HG03045 (cell line): ENCODE measurements at regions not wholly inside any gene's neighbourhood (a gene's known extent, or its start where the extent isn't known, plus 50 kb on each side); places are given as distances from the start of the nearest gene placed in this dataset.
A peak's percentile ranks its signal among the peaks of the same experiment; 100 is the strongest.

Source experiments
- ATAC-seq: cut with Tn5 transposase; IDR thresholded peaks from one replicate; pipeline ENCODE4 v1.9.1; 2021; ENCODE audit warnings: mild to moderate bottlenecking, moderate library complexity; ENCODE audit not compliant: unreplicated experiment

DNA sequence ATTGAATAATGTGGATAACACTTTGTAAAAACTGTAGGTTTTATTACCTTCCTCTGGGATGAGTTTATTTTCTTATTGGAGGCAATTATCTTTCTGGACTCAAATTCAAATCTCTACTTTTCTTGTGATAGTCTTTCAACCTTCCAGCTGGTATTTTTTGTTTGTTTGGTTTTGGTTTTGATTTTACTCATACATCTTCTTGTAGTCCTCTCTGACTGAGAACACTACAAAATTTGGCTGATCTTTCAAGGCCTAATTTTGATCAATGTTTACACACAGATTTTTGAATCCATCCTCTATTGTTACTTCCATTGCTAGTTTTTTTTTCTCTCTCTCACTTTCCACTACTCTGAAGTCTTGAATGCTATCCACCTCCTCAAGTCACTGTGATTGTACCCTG, 303.8 kb upstream of the NECTIN3 start:
- ATAC-seq, result peak; percentile 81

- ATAC-seq, result no peak
Observed at GRCh38 chr3:110773413-110773954, 298.1 kb upstream of the NECTIN3 start.

DNA sequence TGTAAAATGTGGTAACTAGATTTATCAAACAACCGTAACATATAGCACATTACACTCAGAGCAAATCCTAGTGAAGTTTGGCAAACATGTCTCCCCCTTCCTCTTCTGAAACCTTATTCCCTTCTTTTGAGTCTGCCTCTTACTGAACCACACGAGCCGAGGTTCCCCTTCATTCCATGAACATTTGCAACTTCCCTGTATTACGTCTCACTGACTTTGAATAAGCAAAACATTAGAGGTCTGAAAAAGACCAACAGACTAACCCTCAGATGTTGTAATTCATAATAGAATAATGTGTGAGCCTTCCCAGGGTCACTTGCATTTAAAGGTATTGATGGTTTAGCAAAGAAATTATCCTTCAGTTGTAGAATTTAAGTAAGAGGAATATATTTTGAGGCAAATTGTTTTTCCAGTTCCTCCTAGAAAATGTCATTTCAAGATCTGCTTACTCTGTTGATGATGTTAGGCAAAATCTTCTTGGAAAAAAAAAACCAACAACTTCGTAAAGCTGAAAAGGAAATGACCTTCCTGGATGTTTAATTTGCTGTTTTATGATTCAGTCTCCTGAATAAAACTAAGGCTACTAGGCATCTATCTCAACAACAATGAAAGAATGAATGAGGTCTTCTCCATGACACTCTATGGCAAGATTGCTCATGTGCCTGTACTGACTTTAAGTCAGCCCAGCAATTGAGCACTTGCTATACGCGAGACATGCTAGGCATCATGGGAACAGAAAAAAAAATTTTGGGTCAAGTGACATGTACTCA, 296.9 kb upstream of the NECTIN3 start:
- no peak for ATAC-seq

DNA sequence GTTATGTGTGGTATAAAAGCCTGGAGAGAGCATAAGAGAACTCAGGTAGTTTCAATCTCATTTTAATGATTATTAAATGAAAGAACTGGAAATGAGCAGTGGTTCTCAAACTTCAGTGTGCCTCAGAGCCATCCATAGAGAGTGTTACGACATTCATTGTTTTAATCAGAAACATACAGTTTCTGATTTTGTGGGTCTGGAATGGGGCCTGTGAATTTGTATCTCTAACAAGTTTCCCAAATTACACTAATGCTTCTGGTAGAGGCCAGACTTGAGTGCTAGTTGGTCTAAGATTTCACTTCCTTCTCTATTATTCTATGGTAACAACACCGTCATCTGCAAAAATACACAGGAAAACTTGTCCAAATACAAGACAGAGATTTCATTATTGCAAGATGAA, 292.0 kb upstream of the NECTIN3 start:
- no peak for ATAC-seq

DNA sequence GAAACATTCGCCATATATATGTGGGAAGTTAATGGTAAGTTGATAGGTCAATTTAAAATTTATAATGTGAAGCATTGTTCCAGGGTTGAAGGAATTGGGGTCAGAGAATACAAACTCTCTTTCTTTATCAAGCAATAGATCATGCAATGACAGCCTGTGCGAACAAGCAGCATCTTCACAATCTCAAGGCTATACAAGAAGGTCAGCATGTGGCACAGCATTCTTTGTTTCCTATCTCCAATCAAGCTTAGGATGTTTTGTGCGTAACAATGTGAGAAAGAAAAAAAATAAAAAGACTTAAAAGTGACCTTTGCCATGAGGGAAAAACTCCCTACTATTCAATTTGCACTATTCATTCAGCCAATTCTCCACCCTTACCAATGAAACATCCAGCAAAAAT, 288.1 kb upstream of the NECTIN3 start:
- no peak for ATAC-seq

DNA sequence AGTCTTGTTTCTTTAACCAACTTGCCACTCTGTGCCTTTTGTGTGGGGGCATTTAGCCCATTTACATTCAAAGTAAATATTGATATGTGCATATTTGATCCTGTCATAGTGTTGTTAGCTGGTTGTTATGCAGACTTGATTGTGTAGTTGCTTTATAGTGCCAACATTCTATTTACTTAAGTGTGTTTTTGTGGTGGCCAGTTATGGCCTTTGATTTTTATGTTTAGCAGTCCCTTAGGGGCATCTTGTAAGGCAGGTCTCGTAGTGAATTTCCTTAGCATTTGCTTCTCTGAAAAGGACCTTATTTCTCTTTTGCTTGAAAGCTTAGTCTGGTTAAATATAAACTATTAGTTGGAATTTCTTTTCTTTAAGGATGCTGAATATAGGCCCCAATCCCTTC, 282.8 kb upstream of the NECTIN3 start:
- ATAC-seq, result no peak

DNA sequence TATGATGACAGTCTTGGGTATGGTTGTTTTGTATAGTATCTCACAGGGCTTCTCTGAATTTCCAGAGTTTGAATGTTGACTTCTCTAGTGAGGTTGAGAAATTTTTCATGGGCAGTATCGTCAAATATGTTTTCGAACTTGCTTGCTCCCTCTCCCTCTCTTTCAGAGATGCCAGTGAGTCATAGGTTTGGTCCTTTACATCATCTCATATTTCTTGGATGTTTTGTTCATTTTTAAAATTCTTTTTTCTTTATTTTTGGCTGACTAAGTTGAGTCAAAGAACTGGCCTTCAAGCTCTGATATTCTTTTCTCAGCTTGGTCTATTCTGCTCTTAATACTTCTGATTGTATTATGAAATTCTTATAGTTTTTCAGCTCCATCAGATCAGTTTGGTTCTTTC, 282.3 kb upstream of the NECTIN3 start:
- no peak for ATAC-seq

DNA sequence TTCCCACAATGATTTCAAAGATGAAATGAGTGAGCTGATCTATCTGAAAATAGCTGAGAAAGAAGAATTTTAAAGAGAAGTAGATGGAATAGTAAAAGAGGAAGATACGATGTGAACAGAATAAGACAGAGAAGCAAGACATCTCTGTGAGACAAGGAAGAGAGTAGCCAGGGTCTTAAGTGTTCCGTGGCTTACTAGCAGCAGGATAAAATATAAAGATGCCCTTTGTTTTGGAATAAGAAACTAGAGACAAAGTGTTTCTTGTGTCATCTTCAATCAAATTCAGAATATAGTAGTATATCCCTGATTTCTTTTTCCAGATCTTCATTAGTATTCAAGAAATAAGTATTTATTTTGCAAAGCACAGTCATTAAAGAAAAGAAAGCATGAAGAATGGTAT, 281.0 kb upstream of the NECTIN3 start:
- no peak for ATAC-seq

- no peak for ATAC-seq
Observed at GRCh38 chr3:110791995-110792686, 279.5 kb upstream of the NECTIN3 start.

GRCh38 chr3:110793611-110794010, 278.0 kb upstream of the NECTIN3 start:
- ATAC-seq, result no peak

GRCh38 chr3:110795163-110795562, 276.5 kb upstream of the NECTIN3 start:
- ATAC-seq, result no peak

- ATAC-seq, result no peak
Observed at GRCh38 chr3:110799271-110799670, 272.3 kb upstream of the NECTIN3 start.

GRCh38 chr3:110804856-110805255, 266.8 kb upstream of the NECTIN3 start:
- ATAC-seq, result no peak

DNA sequence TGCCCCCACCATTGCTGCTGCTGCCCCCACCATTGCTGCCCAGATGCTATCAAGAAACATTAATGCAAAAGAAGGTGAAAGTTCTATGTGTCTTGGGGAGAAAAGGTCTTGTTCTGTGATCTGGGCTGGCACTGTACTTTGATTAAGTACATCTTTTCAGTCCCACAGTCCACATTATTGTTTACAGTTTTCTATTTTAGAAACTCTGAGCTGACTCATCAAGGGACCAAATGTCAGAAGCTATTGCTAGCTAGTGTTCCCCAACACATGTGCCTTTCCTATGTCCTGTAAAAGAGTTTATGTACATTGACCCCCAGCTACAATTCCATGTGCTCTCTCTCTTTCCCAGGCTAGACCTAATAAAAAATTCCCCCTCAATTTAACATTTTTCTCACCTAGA, 264.7 kb upstream of the NECTIN3 start:
- ATAC-seq, result no peak

DNA sequence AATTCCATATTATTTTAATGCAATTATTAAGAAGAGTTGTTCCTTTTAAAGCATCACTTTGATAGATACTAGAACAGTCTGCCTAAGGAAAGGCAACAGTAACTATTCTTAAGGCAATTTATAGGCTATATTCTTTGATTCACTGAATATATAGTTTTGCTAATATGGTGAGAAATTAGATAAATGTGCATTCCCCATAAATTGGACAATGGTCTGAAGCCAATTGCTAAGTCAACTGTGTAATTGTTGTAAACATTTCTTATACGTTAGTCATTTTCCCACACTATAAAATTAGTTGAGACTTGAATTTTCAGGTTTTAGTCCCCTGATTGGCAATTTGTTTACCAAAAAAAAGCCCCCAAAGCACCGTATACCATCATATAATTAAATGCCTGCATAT, 263.0 kb upstream of the NECTIN3 start:
- ATAC-seq, result no peak

DNA sequence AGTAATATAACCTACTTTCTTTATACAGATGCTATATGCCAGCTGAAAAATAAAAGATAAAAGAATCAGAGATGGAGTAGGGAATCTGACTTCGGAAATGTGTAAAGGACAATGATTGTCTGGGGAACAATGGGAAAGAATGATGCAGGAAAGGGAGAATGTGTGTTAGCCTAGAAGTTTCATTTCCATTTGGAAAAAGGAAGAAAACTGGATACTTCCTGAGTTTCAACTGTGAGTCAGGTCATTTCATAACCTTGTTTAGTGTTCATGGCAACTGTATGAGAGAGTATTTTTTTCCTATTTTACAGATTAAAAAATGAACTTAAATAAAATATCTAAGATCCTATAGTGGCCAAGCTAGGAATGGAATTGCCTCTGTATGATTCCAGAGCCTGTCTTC, 261.3 kb upstream of the NECTIN3 start:
- no peak for ATAC-seq

DNA sequence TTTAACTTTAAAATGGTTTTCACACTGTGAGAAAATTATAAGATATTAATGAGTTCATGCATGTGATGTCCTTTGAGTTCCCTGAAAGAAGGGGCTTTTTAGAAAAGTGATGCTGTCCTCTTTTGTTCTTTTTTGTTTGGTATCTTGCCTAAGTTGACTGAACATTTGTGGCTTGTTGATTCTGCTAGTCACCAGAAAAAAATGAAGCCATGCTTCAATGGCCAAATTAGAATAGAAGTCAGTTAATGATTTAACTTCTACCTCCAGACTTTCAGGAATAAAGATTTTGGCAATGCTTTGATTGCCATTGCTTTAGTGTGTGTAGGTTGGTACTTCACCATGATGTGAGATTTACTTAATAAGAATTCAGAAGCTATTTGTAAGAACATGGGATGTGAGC, 260.6 kb upstream of the NECTIN3 start:
- ATAC-seq, result no peak

DNA sequence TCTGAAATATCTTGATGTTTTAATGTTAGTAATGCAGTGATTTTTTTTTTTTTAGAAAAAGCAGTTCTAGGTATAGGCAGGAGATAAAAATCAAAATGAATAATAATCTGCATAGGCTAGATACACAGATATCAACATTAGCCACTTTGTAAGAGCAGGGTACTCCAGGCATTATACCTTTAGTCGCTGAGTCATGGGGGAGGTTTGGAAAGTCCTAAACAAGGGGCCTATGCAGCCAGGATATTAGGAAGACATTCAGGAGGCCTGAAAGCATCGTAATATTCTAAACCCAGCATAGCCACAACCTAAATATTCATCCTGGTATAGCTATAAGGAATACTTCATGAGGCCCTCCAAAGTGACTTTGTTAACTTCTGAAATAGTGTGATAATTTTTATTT, 258.1 kb upstream of the NECTIN3 start:
- ATAC-seq, result no peak

DNA sequence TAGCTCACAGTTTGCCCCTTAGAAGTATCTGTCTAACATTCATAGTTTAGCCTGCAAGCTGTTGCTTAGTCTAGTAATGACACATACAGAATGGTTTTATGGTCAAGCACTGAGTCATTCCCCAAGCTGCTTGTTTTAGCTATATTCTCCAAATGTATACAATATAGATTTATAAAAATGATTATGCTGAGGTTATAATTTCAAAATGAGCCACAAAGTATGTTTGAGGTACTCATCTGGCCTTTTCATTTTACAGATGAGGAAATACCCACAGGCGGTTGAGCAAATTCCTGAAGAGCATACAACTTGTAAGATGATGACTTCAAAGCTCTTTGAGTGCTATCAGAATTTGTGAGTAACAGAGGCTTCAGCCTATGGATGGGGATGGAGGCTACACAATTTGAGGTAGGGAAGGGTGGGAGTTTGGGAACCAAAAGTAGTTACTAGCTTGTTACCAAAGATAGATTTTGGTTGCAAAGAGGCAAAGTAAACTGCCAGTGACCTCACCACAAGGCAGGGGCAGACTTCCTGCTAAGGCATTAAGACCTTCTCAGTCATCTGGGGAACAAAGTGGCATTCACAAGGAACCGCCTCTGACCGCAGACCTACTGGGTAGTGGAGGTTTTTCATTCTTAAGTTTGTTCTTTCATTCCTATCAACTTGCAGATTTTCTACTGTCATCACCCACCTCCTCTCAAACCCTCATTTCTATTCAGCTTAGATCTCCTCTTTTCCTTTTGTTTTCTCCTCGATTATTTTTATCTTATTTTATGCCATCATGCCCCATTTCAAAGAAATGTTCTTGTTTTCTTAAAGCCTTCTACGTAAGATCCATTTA, 257.2 kb upstream of the NECTIN3 start:
- ATAC-seq, result peak; percentile 83

GRCh38 chr3:110815008-110815583, 256.5 kb upstream of the NECTIN3 start:
- ATAC-seq, result no peak

- peak; percentile 39 for ATAC-seq
Observed at GRCh38 chr3:110816008-110816407, 255.6 kb upstream of the NECTIN3 start.
